ENCODE measurements at regions not wholly inside any gene's neighbourhood (a gene's known extent, or its start where the extent isn't known, plus 50 kb on each side); places are given as distances from the start of the nearest gene placed in this dataset.

- no peak for TF ChIP-seq CTCF (conservative IDR thresholded peaks at IDR 0.05)
- no peak for TF ChIP-seq ZFX (IDR thresholded peaks at IDR 0.05)
These were observed 193.9 kb upstream of the MOCS1 start for GRCh38 chr6:40128127-40128526.
